Ovary (tissue), 3 donors: ENCODE measurements at regions not wholly inside any gene's neighbourhood (a gene's known extent, or its start where the extent isn't known, plus 50 kb on each side); places are given as distances from the start of the nearest gene placed in this dataset.
"Not testable (repeated sequence)": the region's sequence is repeated elsewhere in the genome, so short reads cannot be mapped to it uniquely, and the experiment has no call there.

Source experiments
- EP300 ChIP-seq: sonication (generic); formaldehyde crosslinking; IDR thresholded peaks from one replicate; pipeline ENCODE4 v1.6.1; 2017; ENCODE audit warnings: antibody characterized with exemption
- POLR2A ChIP-seq: fragments of 450-650 bp; IDR thresholded peaks from one replicate; pipeline ENCODE4 v1.6.1; 2017; ENCODE audit warnings: antibody characterized with exemption, mild to moderate bottlenecking, moderate library complexity
- TF ChIP-seq, protein P1 (sequence below), 3 donors: fragments of 450-650 bp in 2 of 3; fragments of 200-600 bp in 1 of 3; IDR thresholded peaks; one replicate each; pipeline versions ENCODE4 v1.5.1 to v1.8.0; 2016 to 2022; ENCODE audit warnings: antibody characterized with exemption in 3 of 3, mild to moderate bottlenecking in 1 of 3
- donor health status: DM: no; HTN: no; CAD: no.

DNA sequence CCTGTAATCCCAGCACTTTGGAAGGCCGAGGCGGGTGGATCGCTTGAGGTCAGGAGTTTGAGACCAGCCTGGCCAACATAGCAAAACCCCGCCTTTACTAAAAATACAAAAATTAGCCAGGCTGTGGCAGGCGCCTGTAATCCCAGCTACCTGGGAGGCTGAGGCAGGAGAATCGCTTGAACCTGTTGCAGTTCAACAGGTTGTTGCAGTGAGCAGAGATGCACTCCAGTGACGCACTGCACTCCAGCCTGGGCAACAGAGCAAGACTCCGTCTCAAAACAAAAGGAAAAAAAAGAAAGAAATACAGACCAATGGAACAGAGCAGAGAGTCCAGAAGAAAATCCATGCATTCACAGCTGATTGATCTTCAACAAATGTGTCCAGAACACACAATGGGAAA lies 99.8 kb upstream of the LANCL2 start:
- TF ChIP-seq, protein P1, sequence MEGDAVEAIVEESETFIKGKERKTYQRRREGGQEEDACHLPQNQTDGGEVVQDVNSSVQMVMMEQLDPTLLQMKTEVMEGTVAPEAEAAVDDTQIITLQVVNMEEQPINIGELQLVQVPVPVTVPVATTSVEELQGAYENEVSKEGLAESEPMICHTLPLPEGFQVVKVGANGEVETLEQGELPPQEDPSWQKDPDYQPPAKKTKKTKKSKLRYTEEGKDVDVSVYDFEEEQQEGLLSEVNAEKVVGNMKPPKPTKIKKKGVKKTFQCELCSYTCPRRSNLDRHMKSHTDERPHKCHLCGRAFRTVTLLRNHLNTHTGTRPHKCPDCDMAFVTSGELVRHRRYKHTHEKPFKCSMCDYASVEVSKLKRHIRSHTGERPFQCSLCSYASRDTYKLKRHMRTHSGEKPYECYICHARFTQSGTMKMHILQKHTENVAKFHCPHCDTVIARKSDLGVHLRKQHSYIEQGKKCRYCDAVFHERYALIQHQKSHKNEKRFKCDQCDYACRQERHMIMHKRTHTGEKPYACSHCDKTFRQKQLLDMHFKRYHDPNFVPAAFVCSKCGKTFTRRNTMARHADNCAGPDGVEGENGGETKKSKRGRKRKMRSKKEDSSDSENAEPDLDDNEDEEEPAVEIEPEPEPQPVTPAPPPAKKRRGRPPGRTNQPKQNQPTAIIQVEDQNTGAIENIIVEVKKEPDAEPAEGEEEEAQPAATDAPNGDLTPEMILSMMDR (IDR thresholded peaks at IDR 0.05) = not testable (repeated sequence)
- not testable (repeated sequence) for TF ChIP-seq POLR2A, EP300
